H1 (cell line): ENCODE measurements at regions not wholly inside any gene's neighbourhood (a gene's known extent, or its start where the extent isn't known, plus 50 kb on each side); places are given as distances from the start of the nearest gene placed in this dataset.

Experiments used
- CTCF ChIA-PET: fragments of 300-600 bp; sonication (Branson Sonifier 250); formaldehyde crosslinking; loops from one replicate; lab custom pipeline; 2021; ENCODE audit not compliant: partially characterized antibody; lab: Charles Lee
- POLR2A ChIA-PET: fragments of 300-600 bp; sonication (Branson Sonifier 250); formaldehyde crosslinking; loops from one replicate; lab custom pipeline; 2021; ENCODE audit warnings: inconsistent platforms; ENCODE audit not compliant: partially characterized antibody; lab: Charles Lee
- DNase-seq, 2 experiments: peaks; one replicate each; pipeline versions ENCODE4 v3.0.0 to v3.0.0-alpha.2; 2010 to 2022; ENCODE audit warnings: low spot score in 2 of 2, low read depth in 1 of 2, mixed read lengths in 1 of 2
- FAIRE-seq: peaks from 2 replicates; lab custom pipeline; 2011; peaks lifted over from hg19 to GRCh38; lab: Jason Lieb, UNC
- H2AFZ ChIP-seq: 2 replicates; pipeline ENCODE4 v1.8.1; 2012; ENCODE audit warnings: low read length, inconsistent platforms
- H2AK5ac ChIP-seq: 2 replicates; pipeline ENCODE4 v1.6.1; 2013; ENCODE audit warnings: low read depth, low read length
- H2BK120ac ChIP-seq: replicated peaks from 2 replicates; pipeline ENCODE3; 2013; ENCODE audit warnings: low read depth, low read length, inconsistent platforms
- H2BK12ac ChIP-seq: 2 replicates; pipeline ENCODE4 v1.6.1; 2013; ENCODE audit warnings: low read depth, low read length
- H2BK15ac ChIP-seq: 2 replicates; pipeline ENCODE4 v1.6.1; 2013; ENCODE audit warnings: low read length
- H2BK20ac ChIP-seq: 2 replicates; pipeline ENCODE4 v1.6.1; 2013; ENCODE audit warnings: low read length
- H2BK5ac ChIP-seq: 2 replicates; pipeline ENCODE4 v1.6.1; 2013; ENCODE audit warnings: low read depth, low read length
- H3K14ac ChIP-seq: 2 replicates; pipeline ENCODE4 v1.6.1; 2013; ENCODE audit warnings: inconsistent platforms; ENCODE audit not compliant: insufficient read length
- H3K18ac ChIP-seq: 2 replicates; pipeline ENCODE4 v1.6.1; 2013; ENCODE audit warnings: low read length; ENCODE audit errors: extremely low read depth
- H3K23ac ChIP-seq: 2 replicates; pipeline ENCODE4 v1.6.1; 2013; ENCODE audit warnings: inconsistent platforms; ENCODE audit not compliant: insufficient read length
- H3K23me2 ChIP-seq: 2 replicates; pipeline ENCODE4 v1.6.1; 2013; ENCODE audit warnings: low read depth, low read length
- H3K27ac ChIP-seq: 2 replicates; pipeline ENCODE4 v1.6.1; 2011; ENCODE audit warnings: low read depth, low read length, inconsistent platforms
- H3K27me3 ChIP-seq, 4 experiments: replicated peaks in 1 of 4; 1 replicate in 1 of 4; 2 replicates in 3 of 4; pipeline versions ENCODE4 v1.6.1 to v1.8.1; 2011 to 2013; ENCODE audit warnings: low read length in 3 of 4, mild to moderate bottlenecking in 3 of 4, inconsistent platforms in 2 of 4, mixed read lengths in 2 of 4, moderate library complexity in 1 of 4; ENCODE audit not compliant: control insufficient read depth in 3 of 4, insufficient read depth in 3 of 4; ENCODE audit errors: extremely low read depth in 1 of 4
- H3K36me3 ChIP-seq, 4 experiments: 2 replicates each; pipeline versions ENCODE4 v1.6.1 to v1.8.1; 2011 to 2013; ENCODE audit warnings: mild to moderate bottlenecking in 4 of 4, low read length in 3 of 4, moderate library complexity in 2 of 4, control low read depth in 1 of 4, inconsistent platforms in 1 of 4; ENCODE audit not compliant: insufficient read depth in 4 of 4, control insufficient read depth in 2 of 4
- H3K4ac ChIP-seq: replicated peaks from 2 replicates; pipeline ENCODE3; 2013; ENCODE audit warnings: low read length, low read depth, mixed read lengths, inconsistent platforms; ENCODE audit not compliant: insufficient read length
- H3K4me1 ChIP-seq, 4 experiments: replicated peaks in 1 of 4; 1 replicate in 1 of 4; 2 replicates in 3 of 4; pipeline versions ENCODE4 v1.6.1 to v1.8.1; 2011 to 2013; ENCODE audit warnings: low read length in 3 of 4, inconsistent platforms in 2 of 4, mixed read lengths in 1 of 4; ENCODE audit not compliant: insufficient read depth in 4 of 4, control insufficient read depth in 3 of 4
- H3K4me2 ChIP-seq, 2 experiments: 2 replicates each; pipeline versions ENCODE4 v1.6.1 to v1.8.1; 2011 to 2013; ENCODE audit warnings: low read depth in 2 of 2, low read length in 2 of 2, control low read depth in 1 of 2, inconsistent platforms in 1 of 2, mild to moderate bottlenecking in 1 of 2; ENCODE audit not compliant: insufficient read depth in 1 of 2
- H3K4me3 ChIP-seq, 4 experiments: fragments of 200-600, 300-600 bp in 1 of 4; sonication (generic), shearing (Covaris generic), sonication (Bioruptor Twin) in 1 of 4; 2 replicates each; pipeline versions ENCODE4 v1.5.1 to v1.8.1; 2011 to 2016; ENCODE audit warnings: low read length in 4 of 4, low read depth in 3 of 4, control low read depth in 2 of 4, inconsistent platforms in 2 of 4, mild to moderate bottlenecking in 2 of 4, mixed read lengths in 1 of 4, moderate library complexity in 1 of 4; ENCODE audit not compliant: insufficient read depth in 2 of 4; ENCODE audit errors: extremely low read depth in 1 of 4
- H3K56ac ChIP-seq: replicated peaks from 2 replicates; pipeline ENCODE3; 2013; ENCODE audit warnings: low read depth, mild to moderate bottlenecking, mixed read lengths, low read length, inconsistent platforms; ENCODE audit not compliant: insufficient read length
- H3K79me1 ChIP-seq: 2 replicates; pipeline ENCODE4 v1.6.1; 2013; ENCODE audit warnings: low read depth, low read length, control low read depth
- H3K79me2 ChIP-seq, 2 experiments: 2 replicates each; pipeline versions ENCODE4 v1.6.1 to v1.8.1; 2012 to 2013; ENCODE audit warnings: low read length in 2 of 2, mild to moderate bottlenecking in 2 of 2, inconsistent platforms in 1 of 2; ENCODE audit not compliant: insufficient read depth in 2 of 2, control insufficient read depth in 1 of 2
- H3K9ac ChIP-seq, 4 experiments: replicated peaks in 1 of 4; 1 replicate in 1 of 4; 2 replicates in 3 of 4; pipeline versions ENCODE4 v1.6.1 to v1.8.1; 2011 to 2013; ENCODE audit warnings: low read depth in 3 of 4, low read length in 3 of 4, control low read depth in 2 of 4, mild to moderate bottlenecking in 2 of 4, moderate library complexity in 2 of 4, inconsistent platforms in 1 of 4; ENCODE audit errors: extremely low read depth in 1 of 4
- H3K9me3 ChIP-seq, 2 experiments: 2 replicates each; pipeline versions ENCODE4 v1.6.1 to v1.8.1; 2012 to 2013; ENCODE audit warnings: mild to moderate bottlenecking in 2 of 2, moderate library complexity in 2 of 2, control low read depth in 1 of 2, inconsistent platforms in 1 of 2, low read depth in 1 of 2, low read length in 1 of 2, mixed read lengths in 1 of 2; ENCODE audit not compliant: insufficient read depth in 2 of 2
- H4K20me1 ChIP-seq, 2 experiments: replicated peaks in 1 of 2; 2 replicates each; pipeline versions ENCODE3 to v1.8.1; 2011 to 2013; ENCODE audit warnings: inconsistent platforms in 2 of 2, low read length in 2 of 2, mild to moderate bottlenecking in 1 of 2; ENCODE audit not compliant: insufficient read depth in 2 of 2, control insufficient read depth in 1 of 2
- H4K5ac ChIP-seq: 2 replicates; pipeline ENCODE4 v1.6.1; 2013; ENCODE audit warnings: low read length, low read depth, mixed read lengths, inconsistent platforms; ENCODE audit not compliant: insufficient read length
- H4K8ac ChIP-seq: 2 replicates; pipeline ENCODE4 v1.8.0; 2013; ENCODE audit warnings: mild to moderate bottlenecking, moderate library complexity, low read length, inconsistent platforms; ENCODE audit not compliant: insufficient read depth; ENCODE audit errors: extremely low read depth
- H4K91ac ChIP-seq: replicated peaks from 2 replicates; pipeline ENCODE3; 2013; ENCODE audit warnings: low read length, mixed read lengths, inconsistent platforms; ENCODE audit not compliant: insufficient read length
- ZNF274 ChIP-seq: IDR thresholded peaks from 2 replicates; pipeline ENCODE4 v1.7.0; 2012; ENCODE audit warnings: low read length, borderline replicate concordance; ENCODE audit errors: extremely low read depth
- WGBS, 2 experiments: shearing (Covaris generic) in 1 of 2; methylation state at CpG; one replicate each; pipeline versions ENCODE4 v1.1.6 to v1.1.7; 2013 to 2015; ENCODE audit warnings: low lambda C conversion rate in 2 of 2, mixed read lengths in 2 of 2, inconsistent platforms in 1 of 2, low coverage in 1 of 2, missing lambda C conversion rate in 1 of 2; ENCODE audit not compliant: insufficient replicate concordance in 2 of 2, insufficient coverage in 1 of 2, insufficient read length in 1 of 2; ENCODE audit errors: extremely low coverage in 1 of 2, missing lambda C conversion rate in 1 of 2; 5-methylcytosine and 5-hydroxymethylcytosine counted together

GRCh38 chr6:3663081-3663480 is 88.4 kb downstream of the PXDC1 start:
- H4K5ac ChIP-seq = no peak overlapping the region
- ChIA-PET POLR2A (no interaction called here), CTCF (interaction anchor here (0.5 to 1.3 kb wide), 3 partner anchors 12 to 97 kb away, joined by 3 read pairs; no protein-coding TSS in a partner anchor)
- no peak overlapping the region for H3K56ac ChIP-seq
- no peak overlapping the region for H2BK15ac ChIP-seq
- no peak overlapping the region for H3K9ac ChIP-seq
- no peaks in the 10 kb centered on the region for H3K9me3 ChIP-seq
- H4K91ac ChIP-seq = no peak overlapping the region
- no peak overlapping the region for H2BK5ac ChIP-seq
- peaks cover 0 to 13% (median 10%) of the 10 kb centered on the region in 4 experiments; a peak in 5 of 7 replicates for H3K4me1 ChIP-seq
- H3K4me3 ChIP-seq = no peak overlapping the region
- no peak overlapping the region for H2BK12ac ChIP-seq
- H3K14ac ChIP-seq = no peak overlapping the region
- H3K4me2 ChIP-seq = no peak overlapping the region
- no peak overlapping the region for H3K18ac ChIP-seq
- no peak overlapping the region for H2BK20ac ChIP-seq
- DNase-seq (no peak), FAIRE-seq (no peak)
- H2BK120ac ChIP-seq = no peak overlapping the region
- no peak overlapping the region for H3K23ac ChIP-seq
- no peaks in the 10 kb centered on the region for H3K36me3 ChIP-seq
- H4K8ac ChIP-seq = no peak overlapping the region
- no peak overlapping the region for H2AK5ac ChIP-seq
- no peaks in the 10 kb centered on the region for H3K79me2 ChIP-seq
- no peaks in the 10 kb centered on the region for H3K23me2 ChIP-seq
- H3K27me3 ChIP-seq = no peaks in the 10 kb centered on the region; a peak in 1 of 7 replicates
- no peak overlapping the region for H2AFZ ChIP-seq
- H4K20me1 ChIP-seq = no peaks in the 10 kb centered on the region
- no peak overlapping the region for H3K27ac ChIP-seq
- WGBS, 2 experiments = 95% methylated on average over 8 of the region's 8 CpGs; no CpG with 5 or more reads in 1 of the 2 experiments
- H3K4ac ChIP-seq = no peak overlapping the region
- no peaks in the 10 kb centered on the region for H3K79me1 ChIP-seq
- no peak for TF ChIP-seq ZNF274
